Tibial nerve (tissue), 4 donors: ENCODE measurements at regions not wholly inside any gene's neighbourhood (a gene's known extent, or its start where the extent isn't known, plus 50 kb on each side); places are given as distances from the start of the nearest gene placed in this dataset.

ENCODE experiments used
- DNase-seq, 2 donors: peaks; one replicate each; pipeline ENCODE4 v3.0.0-alpha.2; 2019; ENCODE audit warnings: low spot score in 2 of 2
- H3K27ac ChIP-seq, 4 donors: fragments of 200-600 bp; sonication (generic) in 3 of 4; one replicate each; pipeline ENCODE4 v1.5.1; 2017 to 2019; ENCODE audit warnings: mild to moderate bottlenecking in 1 of 4
- H3K27me3 ChIP-seq, 2 donors: fragments of 200-600 bp; sonication (generic) in 1 of 2; one replicate each; pipeline versions ENCODE4 v1.5.1 to v1.6.0; 2017 to 2019
- H3K36me3 ChIP-seq, 3 donors: fragments of 200-600 bp; sonication (generic); one replicate each; pipeline ENCODE4 v1.5.1; 2018 to 2019
- H3K4me1 ChIP-seq, 4 donors: fragments of 200-600 bp; sonication (generic) in 3 of 4; one replicate each; pipeline ENCODE4 v1.5.1; 2017 to 2019
- H3K4me3 ChIP-seq, 4 donors: fragments of 200-600 bp; sonication (generic) in 3 of 4; one replicate each; pipeline ENCODE4 v1.5.1; 2017 to 2019; ENCODE audit warnings: mild to moderate bottlenecking in 1 of 4, moderate library complexity in 1 of 4
- H3K9me3 ChIP-seq, 4 donors: fragments of 200-600 bp; sonication (generic) in 3 of 4; one replicate each; pipeline ENCODE4 v1.5.1; 2017 to 2019
- EP300 ChIP-seq, 2 donors: sonication (generic); formaldehyde crosslinking; IDR thresholded peaks; one replicate each; pipeline ENCODE4 v1.6.1; 2017; ENCODE audit warnings: antibody characterized with exemption in 2 of 2, mild to moderate bottlenecking in 1 of 2
- POLR2A ChIP-seq, 2 donors: fragments of 450-650 bp; IDR thresholded peaks; one replicate each; pipeline ENCODE4 v1.6.1; 2017; ENCODE audit warnings: antibody characterized with exemption in 2 of 2, mild to moderate bottlenecking in 2 of 2, moderate library complexity in 2 of 2
- whole genome bisulfite sequencing, 2 donors: methylation state at CpG; one replicate each; pipeline ENCODE4 v1.1.5; 2018; 5-methylcytosine and 5-hydroxymethylcytosine counted together
- TF ChIP-seq, protein P1 (sequence below), 5 experiments: fragments of 200-600 bp in 3 of 5; fragments of 450-650 bp in 2 of 5; sonication (generic) in 3 of 5; IDR thresholded peaks; one replicate each; pipeline ENCODE4 v1.5.1; 2016 to 2019; ENCODE audit warnings: antibody characterized with exemption in 5 of 5, mild to moderate bottlenecking in 3 of 5, moderate library complexity in 2 of 5

DNA sequence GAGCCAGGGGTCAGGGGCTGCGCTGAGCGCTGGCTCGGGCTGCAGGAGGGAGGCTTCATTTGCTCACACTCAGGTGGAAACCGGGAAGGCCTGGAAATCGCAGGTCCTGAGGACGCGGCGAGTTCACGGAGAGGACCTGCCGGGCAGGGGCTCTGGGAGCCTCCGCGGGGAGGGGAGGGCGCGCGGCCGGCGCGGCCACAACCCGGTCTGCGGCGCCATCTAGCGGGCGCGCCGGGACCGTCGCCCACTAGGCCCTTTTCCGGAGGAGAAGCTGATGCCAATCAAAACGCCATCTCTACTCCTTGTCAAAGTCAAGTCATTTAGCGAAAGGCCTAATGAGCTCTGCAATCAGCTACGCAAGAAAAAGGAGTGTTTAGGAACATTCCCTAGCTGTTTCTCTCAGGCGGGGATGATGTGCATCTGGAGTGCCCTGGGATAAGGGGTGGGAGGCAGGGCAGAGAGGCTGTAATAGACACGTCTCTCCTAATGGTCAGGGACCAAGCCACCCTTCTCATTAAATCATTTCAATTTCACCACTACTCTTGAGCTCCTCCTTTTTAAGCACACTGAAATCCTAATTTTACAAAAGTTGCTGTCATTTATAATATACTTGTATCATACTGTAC, 885.8 kb upstream of the TMEM132C start:
- Histone ChIP-seq H3K4me1 (peaks cover 0 to 16% (median 3%) of the 10 kb centered on the region in 4 donors), H3K27ac (no peak overlapping the region), H3K36me3 (no peaks in the 10 kb centered on the region), H3K4me3 (peak overlapping the region in 3 of 4 donors; percentile 26 to 38 (median 27)), H3K9me3 (no peaks in the 10 kb centered on the region), H3K27me3 (no peaks in the 10 kb centered on the region)
- 3% methylated on average over 33 of the region's 33 CpGs for WGBS, 2 donors
- TF ChIP-seq, protein P1, sequence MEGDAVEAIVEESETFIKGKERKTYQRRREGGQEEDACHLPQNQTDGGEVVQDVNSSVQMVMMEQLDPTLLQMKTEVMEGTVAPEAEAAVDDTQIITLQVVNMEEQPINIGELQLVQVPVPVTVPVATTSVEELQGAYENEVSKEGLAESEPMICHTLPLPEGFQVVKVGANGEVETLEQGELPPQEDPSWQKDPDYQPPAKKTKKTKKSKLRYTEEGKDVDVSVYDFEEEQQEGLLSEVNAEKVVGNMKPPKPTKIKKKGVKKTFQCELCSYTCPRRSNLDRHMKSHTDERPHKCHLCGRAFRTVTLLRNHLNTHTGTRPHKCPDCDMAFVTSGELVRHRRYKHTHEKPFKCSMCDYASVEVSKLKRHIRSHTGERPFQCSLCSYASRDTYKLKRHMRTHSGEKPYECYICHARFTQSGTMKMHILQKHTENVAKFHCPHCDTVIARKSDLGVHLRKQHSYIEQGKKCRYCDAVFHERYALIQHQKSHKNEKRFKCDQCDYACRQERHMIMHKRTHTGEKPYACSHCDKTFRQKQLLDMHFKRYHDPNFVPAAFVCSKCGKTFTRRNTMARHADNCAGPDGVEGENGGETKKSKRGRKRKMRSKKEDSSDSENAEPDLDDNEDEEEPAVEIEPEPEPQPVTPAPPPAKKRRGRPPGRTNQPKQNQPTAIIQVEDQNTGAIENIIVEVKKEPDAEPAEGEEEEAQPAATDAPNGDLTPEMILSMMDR (IDR thresholded peaks at IDR 0.05): peak; percentile 64 to 92 (median 83)
- TF ChIP-seq POLR2A (IDR thresholded peaks at IDR 0.05): no peak
- DNase-seq: no peak

DNA sequence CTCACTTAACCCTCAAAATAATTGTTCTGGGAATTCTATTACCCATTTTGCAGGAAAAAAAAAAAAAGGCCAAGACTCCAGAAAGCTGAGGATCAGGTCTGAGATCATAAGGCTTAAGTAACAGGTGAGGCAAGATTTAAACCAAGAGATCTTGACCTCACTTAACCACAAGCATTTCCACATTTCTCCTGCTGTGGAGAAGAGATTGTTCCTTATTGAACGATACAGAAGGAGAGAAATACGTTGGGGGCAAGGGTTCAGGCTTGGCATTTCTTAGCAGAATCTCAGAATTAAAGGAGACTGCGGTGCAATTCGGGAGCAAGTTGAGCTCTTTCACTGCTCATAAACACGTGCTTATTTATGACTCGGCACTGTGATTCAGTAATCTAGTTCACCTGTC, 885.3 kb upstream of the TMEM132C start:
- Histone ChIP-seq H3K4me3 (no peak overlapping the region), H3K27me3 (no peaks in the 10 kb centered on the region), H3K36me3 (no peaks in the 10 kb centered on the region), H3K9me3 (no peaks in the 10 kb centered on the region), H3K4me1 (peaks cover 0 to 16% (median 3%) of the 10 kb centered on the region in 4 donors), H3K27ac (no peak overlapping the region)
- no peak for DNase-seq
- TF ChIP-seq, protein P1 (IDR thresholded peaks at IDR 0.05): no peak
- no peak for TF ChIP-seq POLR2A (IDR thresholded peaks at IDR 0.05)
- TF ChIP-seq EP300 (IDR thresholded peaks at IDR 0.05): peak in 1 of 2 donors; percentile 31
- 41 to 51% methylated on average over 6 of the region's 6 CpGs for WGBS, 2 donors

DNA sequence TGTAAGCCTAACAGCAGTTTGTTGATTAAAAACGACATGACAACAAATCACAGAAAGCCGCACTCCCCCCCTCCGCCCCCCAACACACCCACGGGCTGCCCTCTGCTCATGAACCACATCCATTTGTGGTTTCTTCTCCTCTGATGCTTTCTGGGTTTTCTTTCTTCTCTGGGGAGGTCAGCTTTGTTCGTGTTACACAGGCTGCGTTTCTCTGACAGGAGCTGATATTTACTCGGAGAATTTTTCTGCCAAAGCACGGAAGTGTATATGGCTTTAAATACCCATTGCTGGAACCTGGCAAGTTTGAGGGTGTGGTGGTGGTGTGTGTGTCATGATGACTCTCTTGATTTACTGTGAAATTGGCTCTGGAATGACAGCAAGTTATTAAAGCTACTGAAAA, 883.7 kb upstream of the TMEM132C start:
- DNase-seq: no peak
- WGBS, 2 donors: 28 to 32% methylated on average over 8 of the region's 8 CpGs
- H3K4me1 ChIP-seq: peaks cover 0 to 16% (median 3%) of the 10 kb centered on the region in 4 donors
- H3K27ac ChIP-seq: no peak overlapping the region
- no peaks in the 10 kb centered on the region for H3K9me3 ChIP-seq
- H3K4me3 ChIP-seq: peak overlapping the region in 1 of 4 donors; percentile 2
- no peaks in the 10 kb centered on the region for H3K27me3 ChIP-seq
- H3K36me3 ChIP-seq: no peaks in the 10 kb centered on the region
- TF ChIP-seq, protein P1 (IDR thresholded peaks at IDR 0.05): no peak
- TF ChIP-seq EP300 (IDR thresholded peaks at IDR 0.05) (no peak), POLR2A (IDR thresholded peaks at IDR 0.05) (no peak)

DNA sequence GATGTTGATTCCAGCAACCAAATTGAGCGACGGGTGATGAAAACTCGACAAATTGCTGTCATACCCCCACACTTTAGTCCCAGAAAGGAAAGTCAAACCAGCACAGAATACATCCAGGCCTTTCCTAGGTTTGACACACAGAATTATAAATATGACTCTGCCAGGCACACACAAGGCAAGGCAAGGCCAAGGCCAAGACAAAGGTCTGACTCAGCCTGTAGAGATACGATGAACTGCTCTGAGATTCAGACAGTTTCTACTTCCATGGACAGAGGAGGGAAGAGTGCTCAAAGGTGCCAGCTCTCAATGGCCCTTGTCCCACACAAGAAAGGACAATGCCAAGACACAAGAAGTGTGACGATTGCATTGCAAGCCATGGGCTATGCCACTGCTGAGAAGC, 880.2 kb upstream of the TMEM132C start:
- DNase-seq: no peak
- Histone ChIP-seq H3K4me3 (no peak overlapping the region), H3K4me1 (peaks cover 0 to 12% (median 0%) of the 10 kb centered on the region in 4 donors), H3K27me3 (no peaks in the 10 kb centered on the region), H3K9me3 (no peaks in the 10 kb centered on the region), H3K36me3 (no peaks in the 10 kb centered on the region), H3K27ac (no peak overlapping the region)
- 73 to 85% methylated on average over 5 of the region's 5 CpGs for WGBS, 2 donors
- TF ChIP-seq, protein P1 (IDR thresholded peaks at IDR 0.05): no peak
- TF ChIP-seq POLR2A (IDR thresholded peaks at IDR 0.05) (no peak), EP300 (IDR thresholded peaks at IDR 0.05) (no peak)

DNA sequence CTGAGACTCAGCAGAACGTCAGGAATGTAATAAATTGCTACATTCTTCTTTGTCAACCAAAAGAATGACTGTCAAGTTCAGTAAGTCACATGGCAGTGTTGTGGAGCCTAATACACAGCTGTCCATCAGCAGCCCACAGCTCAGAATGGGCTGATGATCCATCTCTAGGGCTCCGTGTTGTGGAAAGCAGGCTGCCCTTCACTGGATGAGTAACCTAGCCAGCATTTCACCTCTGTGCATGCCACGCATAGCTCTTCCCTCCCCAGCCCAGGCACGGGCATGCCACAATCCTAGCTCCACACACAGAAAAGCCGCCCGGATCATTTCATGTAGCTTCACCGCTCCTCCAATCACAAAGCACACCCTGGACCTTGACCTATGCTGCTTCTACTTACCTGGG, 878.0 kb upstream of the TMEM132C start:
- Histone ChIP-seq H3K4me3 (no peak overlapping the region), H3K27ac (no peak overlapping the region), H3K27me3 (no peaks in the 10 kb centered on the region), H3K4me1 (peaks cover 0 to 6% (median 0%) of the 10 kb centered on the region in 4 donors), H3K36me3 (no peaks in the 10 kb centered on the region), H3K9me3 (no peaks in the 10 kb centered on the region)
- no peak for DNase-seq
- WGBS, 2 donors: 55 to 72% methylated on average over 6 to 7 of the region's 7 CpGs
- TF ChIP-seq, protein P1 (IDR thresholded peaks at IDR 0.05): no peak
